Mesodermal cell (in vitro differentiated cells): ENCODE measurements at regions not wholly inside any gene's neighbourhood (a gene's known extent, or its start where the extent isn't known, plus 50 kb on each side); places are given as distances from the start of the nearest gene placed in this dataset.

ENCODE experiments used
- H3K27ac ChIP-seq: 2 replicates; pipeline ENCODE4 v1.7.0; 2013; ENCODE audit warnings: mild to moderate bottlenecking, low read depth, low read length, moderate library complexity; ENCODE audit not compliant: severe bottlenecking
- H3K36me3 ChIP-seq: 2 replicates; pipeline ENCODE4 v1.7.1; 2013; ENCODE audit warnings: mild to moderate bottlenecking, low read length, moderate library complexity; ENCODE audit not compliant: control insufficient read depth, insufficient read depth
- H3K4me1 ChIP-seq: one replicate; pipeline ENCODE4 v1.7.1; 2013; ENCODE audit warnings: mild to moderate bottlenecking, low read length; ENCODE audit not compliant: insufficient read depth, control insufficient read depth, poor library complexity, severe bottlenecking
- H3K4me3 ChIP-seq: 2 replicates; pipeline ENCODE4 v1.7.0; 2013; ENCODE audit warnings: low read length, control low read depth, mild to moderate bottlenecking; ENCODE audit not compliant: insufficient read depth, poor library complexity, severe bottlenecking; ENCODE audit errors: extremely low read depth
- H3K9me3 ChIP-seq: 2 replicates; pipeline ENCODE4 v1.7.1; 2013; ENCODE audit warnings: mild to moderate bottlenecking, low read length, moderate library complexity; ENCODE audit not compliant: control insufficient read depth
- WGBS, 2 experiments: methylation state at CpG; one replicate each; pipeline ENCODE4 v1.1.5; 2013; ENCODE audit warnings: missing lambda C conversion rate in 2 of 2; ENCODE audit not compliant: insufficient coverage in 2 of 2; 5-methylcytosine and 5-hydroxymethylcytosine counted together

- Histone ChIP-seq H3K4me3 (no peak overlapping the region), H3K36me3 (no peaks in the 10 kb centered on the region), H3K4me1 (no peaks in the 10 kb centered on the region), H3K9me3 (no peaks in the 10 kb centered on the region), H3K27ac (no peak overlapping the region)
- WGBS, 2 experiments = 91 to 100% methylated on average over 2 to 4 of the region's 7 CpGs
These were observed 425.7 kb upstream of the USP24 start for GRCh38 chr1:55640708-55641473.

- H3K4me1 ChIP-seq = no peaks in the 10 kb centered on the region
- WGBS, 2 experiments = 96 to 100% methylated on average over 4 to 5 of the region's 5 CpGs
- no peaks in the 10 kb centered on the region for H3K9me3 ChIP-seq
- H3K27ac ChIP-seq = no peak overlapping the region
- no peak overlapping the region for H3K4me3 ChIP-seq
- H3K36me3 ChIP-seq = no peaks in the 10 kb centered on the region
These were observed 424.4 kb upstream of the USP24 start for GRCh38 chr1:55639526-55639925.

GRCh38 chr1:55639051-55639450 lies 423.9 kb upstream of the USP24 start:
- WGBS, 2 experiments = 100% methylated on average over 1 of the region's 1 CpG
- Histone ChIP-seq H3K4me3 (no peak overlapping the region), H3K27ac (no peak overlapping the region), H3K9me3 (no peaks in the 10 kb centered on the region), H3K36me3 (no peaks in the 10 kb centered on the region), H3K4me1 (no peaks in the 10 kb centered on the region)

- WGBS, 2 experiments = no CpG with 5 or more reads among the region's 1 CpG
- Histone ChIP-seq H3K4me1 (no peaks in the 10 kb centered on the region), H3K9me3 (no peaks in the 10 kb centered on the region), H3K27ac (no peak overlapping the region), H3K4me3 (no peak overlapping the region), H3K36me3 (no peaks in the 10 kb centered on the region)
These were observed 421.5 kb upstream of the USP24 start for GRCh38 chr1:55636696-55637095.

- H3K4me1 ChIP-seq = no peaks in the 10 kb centered on the region
- WGBS, 2 experiments = 70 to 100% methylated on average over 1 to 2 of the region's 2 CpGs
These were observed 420.7 kb upstream of the USP24 start for GRCh38 chr1:55635856-55636255.

GRCh38 chr1:55634516-55634915 lies 419.4 kb upstream of the USP24 start:
- no peaks in the 10 kb centered on the region for H3K4me1 ChIP-seq
- no peaks in the 10 kb centered on the region for H3K9me3 ChIP-seq
- WGBS, 2 experiments = 80 to 85% methylated on average over 1 of the region's 1 CpG
- H3K36me3 ChIP-seq = no peaks in the 10 kb centered on the region
- H3K4me3 ChIP-seq = no peak overlapping the region
- H3K27ac ChIP-seq = no peak overlapping the region

More at GRCh38 chr1:55635856-55636255, 420.7 kb upstream of the USP24 start:
- Histone ChIP-seq H3K4me3 (no peak overlapping the region), H3K36me3 (no peaks in the 10 kb centered on the region), H3K9me3 (no peaks in the 10 kb centered on the region), H3K27ac (no peak overlapping the region)

- H3K9me3 ChIP-seq = no peaks in the 10 kb centered on the region
- no peak overlapping the region for H3K27ac ChIP-seq
- H3K4me1 ChIP-seq = no peaks in the 10 kb centered on the region
- H3K36me3 ChIP-seq = no peaks in the 10 kb centered on the region
- no CpG with 5 or more reads among the region's 2 CpGs for WGBS, 2 experiments
- H3K4me3 ChIP-seq = no peak overlapping the region
These were observed 417.7 kb upstream of the USP24 start for GRCh38 chr1:55632906-55633305.

- Histone ChIP-seq H3K4me1 (no peaks in the 10 kb centered on the region), H3K27ac (no peak overlapping the region), H3K36me3 (no peaks in the 10 kb centered on the region), H3K9me3 (no peaks in the 10 kb centered on the region), H3K4me3 (no peak overlapping the region)
- 100% methylated on average over 1 of the region's 3 CpGs for WGBS, 2 experiments
These were observed 416.9 kb upstream of the USP24 start for GRCh38 chr1:55632058-55632457.

GRCh38 chr1:55631509-55631908 lies 416.3 kb upstream of the USP24 start:
- WGBS, 2 experiments = 100% methylated on average over 1 to 2 of the region's 2 CpGs

GRCh38 chr1:55626326-55626725 lies 411.2 kb upstream of the USP24 start:
- no peaks in the 10 kb centered on the region for H3K4me1 ChIP-seq
- H3K27ac ChIP-seq = no peak overlapping the region
- no peaks in the 10 kb centered on the region for H3K9me3 ChIP-seq
- H3K36me3 ChIP-seq = no peaks in the 10 kb centered on the region
- WGBS, 2 experiments = 83% methylated on average over 1 of the region's 1 CpG; no CpG with 5 or more reads in 1 of the 2 experiments
- no peak overlapping the region for H3K4me3 ChIP-seq

More at GRCh38 chr1:55631509-55631908, 416.3 kb upstream of the USP24 start:
- Histone ChIP-seq H3K4me1 (no peaks in the 10 kb centered on the region), H3K9me3 (no peaks in the 10 kb centered on the region), H3K27ac (no peak overlapping the region), H3K4me3 (no peak overlapping the region), H3K36me3 (no peaks in the 10 kb centered on the region)

GRCh38 chr1:55624766-55625165 lies 409.6 kb upstream of the USP24 start:
- H3K4me3 ChIP-seq = no peak overlapping the region
- H3K9me3 ChIP-seq = no peaks in the 10 kb centered on the region
- H3K27ac ChIP-seq = no peak overlapping the region
- no peaks in the 10 kb centered on the region for H3K4me1 ChIP-seq
- no peaks in the 10 kb centered on the region for H3K36me3 ChIP-seq
- 20% methylated on average over 1 of the region's 3 CpGs; no CpG with 5 or more reads in 1 of the 2 experiments for WGBS, 2 experiments
